Osteoblast (primary cell): ENCODE measurements at regions not wholly inside any gene's neighbourhood (a gene's known extent, or its start where the extent isn't known, plus 50 kb on each side); places are given as distances from the start of the nearest gene placed in this dataset.
"Not testable (repeated sequence)": the region's sequence is repeated elsewhere in the genome, so short reads cannot be mapped to it uniquely, and the experiment has no call there.

ENCODE experiments used
- DNase-seq: peaks from one replicate; pipeline ENCODE4 v3.0.0; 2011; ENCODE audit warnings: low spot score, mixed read lengths; ENCODE audit not compliant: insufficient read length; ENCODE audit errors: missing footprints
- H2AFZ ChIP-seq: 2 replicates; pipeline ENCODE4 v1.6.0; 2011; ENCODE audit warnings: mild to moderate bottlenecking, low read length
- H3K27ac ChIP-seq: 2 replicates; pipeline ENCODE4 v1.5.1; 2011; ENCODE audit warnings: mild to moderate bottlenecking, low read depth, low read length, moderate library complexity
- H3K27me3 ChIP-seq: 2 replicates; pipeline ENCODE4 v1.6.0; 2012; ENCODE audit warnings: mild to moderate bottlenecking, control low read depth, inconsistent platforms, low read length, moderate library complexity; ENCODE audit not compliant: insufficient read depth
- H3K36me3 ChIP-seq: 2 replicates; pipeline ENCODE4 v1.5.1; 2011; ENCODE audit warnings: mild to moderate bottlenecking, low read length, control low read depth, moderate library complexity; ENCODE audit not compliant: insufficient read depth
- H3K4me1 ChIP-seq: 2 replicates; pipeline ENCODE4 v1.5.1; 2011; ENCODE audit warnings: mild to moderate bottlenecking, low read length, control low read depth, moderate library complexity; ENCODE audit not compliant: insufficient read depth
- H3K4me2 ChIP-seq: 2 replicates; pipeline ENCODE4 v1.6.0; 2011; ENCODE audit warnings: mild to moderate bottlenecking, low read length; ENCODE audit not compliant: insufficient read depth
- H3K4me3 ChIP-seq: fragments of 200-600 bp; sonication (generic); 3 replicates; pipeline ENCODE4 v1.5.1; 2012; ENCODE audit warnings: mild to moderate bottlenecking, low read length, inconsistent platforms; ENCODE audit not compliant: insufficient read depth
- H3K79me2 ChIP-seq: 2 replicates; pipeline ENCODE4 v1.6.0; 2012; ENCODE audit warnings: mild to moderate bottlenecking, low read length, control low read depth, inconsistent platforms; ENCODE audit not compliant: insufficient read depth
- H3K9me3 ChIP-seq: 2 replicates; pipeline ENCODE4 v1.5.1; 2011; ENCODE audit warnings: low read depth, low read length, control low read depth
- H4K20me1 ChIP-seq: 2 replicates; pipeline ENCODE4 v1.6.0; 2012; ENCODE audit warnings: mild to moderate bottlenecking, low read length, control low read depth; ENCODE audit not compliant: insufficient read depth
- CTCF ChIP-seq: IDR thresholded peaks from 2 replicates; pipeline ENCODE4 v1.5.1; 2011; ENCODE audit warnings: mild to moderate bottlenecking, low read depth, low read length, moderate library complexity; ENCODE audit errors: extremely low read depth

GRCh38 chr15:95765161-95765560, 565.3 kb upstream of the NR2F2 start:
- DNase-seq: no peak
- H3K27me3 ChIP-seq: no peaks in the 10 kb centered on the region
- no peak for TF ChIP-seq CTCF
- H3K36me3 ChIP-seq: no peaks in the 10 kb centered on the region
- no peaks in the 10 kb centered on the region for H3K4me1 ChIP-seq
- no peak overlapping the region for H3K4me3 ChIP-seq
- H3K27ac ChIP-seq: no peak overlapping the region
- no peak overlapping the region for H2AFZ ChIP-seq
- no peak overlapping the region for H3K4me2 ChIP-seq
- no peaks in the 10 kb centered on the region for H3K79me2 ChIP-seq
- no peaks in the 10 kb centered on the region for H3K9me3 ChIP-seq
- no peaks in the 10 kb centered on the region for H4K20me1 ChIP-seq

- Histone ChIP-seq H3K27ac (no peak overlapping the region), H3K9me3 (no peaks in the 10 kb centered on the region), H4K20me1 (no peaks in the 10 kb centered on the region), H3K79me2 (no peaks in the 10 kb centered on the region), H3K4me2 (no peak overlapping the region), H3K36me3 (no peaks in the 10 kb centered on the region), H3K4me3 (no peak overlapping the region), H3K4me1 (no peaks in the 10 kb centered on the region), H2AFZ (no peak overlapping the region), H3K27me3 (no peaks in the 10 kb centered on the region)
- peak; percentile 36 for DNase-seq
- TF ChIP-seq CTCF: no peak
Measured at GRCh38 chr15:95770196-95770595, 560.3 kb upstream of the NR2F2 start.

- H3K4me2 ChIP-seq: no peak overlapping the region
- no peak for TF ChIP-seq CTCF
- H3K9me3 ChIP-seq: no peaks in the 10 kb centered on the region
- no peaks in the 10 kb centered on the region for H3K4me1 ChIP-seq
- no peak overlapping the region for H3K4me3 ChIP-seq
- no peak for DNase-seq
- H3K79me2 ChIP-seq: no peaks in the 10 kb centered on the region
- no peaks in the 10 kb centered on the region for H4K20me1 ChIP-seq
- no peak overlapping the region for H3K27ac ChIP-seq
- H3K27me3 ChIP-seq: no peaks in the 10 kb centered on the region
- no peak overlapping the region for H2AFZ ChIP-seq
- H3K36me3 ChIP-seq: no peaks in the 10 kb centered on the region
Measured at GRCh38 chr15:95772982-95773381, 557.5 kb upstream of the NR2F2 start.

- Histone ChIP-seq H3K4me3 (no peak overlapping the region), H3K79me2 (no peaks in the 10 kb centered on the region), H3K27ac (no peak overlapping the region), H3K4me1 (no peaks in the 10 kb centered on the region), H3K27me3 (no peaks in the 10 kb centered on the region), H3K4me2 (no peak overlapping the region), H3K36me3 (no peaks in the 10 kb centered on the region), H4K20me1 (no peaks in the 10 kb centered on the region), H2AFZ (no peak overlapping the region), H3K9me3 (peaks cover 6% of the 10 kb centered on the region)
- DNase-seq: no peak
- no peak for TF ChIP-seq CTCF
Measured at GRCh38 chr15:95784508-95784907, 546.0 kb upstream of the NR2F2 start.

GRCh38 chr15:95785276-95785675, 545.2 kb upstream of the NR2F2 start:
- H4K20me1 ChIP-seq, H3K27me3 ChIP-seq, H3K4me3 ChIP-seq, H3K4me1 ChIP-seq, H3K4me2 ChIP-seq, DNase-seq, H3K9me3 ChIP-seq, H3K36me3 ChIP-seq, H2AFZ ChIP-seq, H3K27ac ChIP-seq, H3K79me2 ChIP-seq: not testable (repeated sequence)
